Astrocyte of the spinal cord (primary cell): ENCODE measurements at regions not wholly inside any gene's neighbourhood (a gene's known extent, or its start where the extent isn't known, plus 50 kb on each side); places are given as distances from the start of the nearest gene placed in this dataset.

ENCODE experiments used
- DNase-seq: peaks from one replicate; pipeline ENCODE4 v3.0.0; 2011; ENCODE audit warnings: low read depth, low spot score
- H3K4me3 ChIP-seq: 2 replicates; pipeline ENCODE4 v1.5.1; 2011; ENCODE audit warnings: low read depth, mild to moderate bottlenecking, low read length, moderate library complexity
- in situ Hi-C: cut with HindIII; loops from 2 replicates; pipeline ENCODE4 v1.10.0; 2017; ENCODE audit warnings: low sequenced_read_pairs
- TF ChIP-seq, protein P1 (sequence below): IDR thresholded peaks from 2 replicates; pipeline ENCODE4 v1.5.1; 2012; ENCODE audit warnings: low read depth, mild to moderate bottlenecking, low read length, inconsistent platforms

DNA sequence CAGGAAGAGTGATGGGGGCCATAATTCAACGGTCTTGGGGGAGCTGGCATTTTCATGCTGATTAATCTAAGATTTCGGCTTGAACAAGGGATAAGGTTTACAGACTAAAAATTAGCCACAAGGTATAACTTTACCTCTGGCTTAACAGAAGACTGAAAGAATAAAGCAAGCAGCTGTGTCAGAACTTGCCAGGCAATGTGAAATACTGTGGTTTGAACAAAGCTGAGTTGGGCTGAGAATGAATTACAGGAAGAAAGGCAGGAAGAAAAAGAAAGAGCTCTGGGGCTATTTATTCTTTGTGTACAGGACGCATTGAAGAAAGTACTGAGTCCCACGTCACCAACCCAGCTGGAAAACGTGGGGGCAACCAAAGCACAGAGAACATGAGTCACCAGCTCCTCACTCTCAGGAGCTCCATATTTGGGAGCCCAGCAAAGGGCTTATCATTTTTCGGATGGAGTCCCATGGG lies 121.5 kb upstream of the NEDD9 start:
- no peak overlapping the region for H3K4me3 ChIP-seq
- TF ChIP-seq, protein P1, sequence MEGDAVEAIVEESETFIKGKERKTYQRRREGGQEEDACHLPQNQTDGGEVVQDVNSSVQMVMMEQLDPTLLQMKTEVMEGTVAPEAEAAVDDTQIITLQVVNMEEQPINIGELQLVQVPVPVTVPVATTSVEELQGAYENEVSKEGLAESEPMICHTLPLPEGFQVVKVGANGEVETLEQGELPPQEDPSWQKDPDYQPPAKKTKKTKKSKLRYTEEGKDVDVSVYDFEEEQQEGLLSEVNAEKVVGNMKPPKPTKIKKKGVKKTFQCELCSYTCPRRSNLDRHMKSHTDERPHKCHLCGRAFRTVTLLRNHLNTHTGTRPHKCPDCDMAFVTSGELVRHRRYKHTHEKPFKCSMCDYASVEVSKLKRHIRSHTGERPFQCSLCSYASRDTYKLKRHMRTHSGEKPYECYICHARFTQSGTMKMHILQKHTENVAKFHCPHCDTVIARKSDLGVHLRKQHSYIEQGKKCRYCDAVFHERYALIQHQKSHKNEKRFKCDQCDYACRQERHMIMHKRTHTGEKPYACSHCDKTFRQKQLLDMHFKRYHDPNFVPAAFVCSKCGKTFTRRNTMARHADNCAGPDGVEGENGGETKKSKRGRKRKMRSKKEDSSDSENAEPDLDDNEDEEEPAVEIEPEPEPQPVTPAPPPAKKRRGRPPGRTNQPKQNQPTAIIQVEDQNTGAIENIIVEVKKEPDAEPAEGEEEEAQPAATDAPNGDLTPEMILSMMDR: no peak
- in situ Hi-C loops: no loop called here
- peak; percentile 90 for DNase-seq

DNA sequence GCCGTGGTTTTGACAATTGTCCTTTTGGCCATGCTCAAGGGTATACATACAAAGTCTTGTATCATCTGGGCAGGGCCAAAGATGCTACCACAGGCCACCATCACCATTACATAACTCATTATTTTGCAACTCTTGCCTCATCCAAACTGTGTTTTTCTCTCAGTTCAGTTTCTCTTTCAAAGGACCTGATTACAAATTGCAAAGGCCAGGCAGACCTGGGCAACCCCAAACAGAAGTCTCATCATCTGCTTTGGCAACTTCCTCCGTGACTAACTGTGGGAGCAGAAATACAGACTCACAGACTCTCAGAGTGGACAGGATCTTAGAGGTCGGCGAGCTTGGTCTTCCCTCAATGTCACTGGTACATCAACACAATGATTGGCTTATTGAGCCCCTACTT lies 117.8 kb upstream of the NEDD9 start:
- TF ChIP-seq, protein P1: no peak

DNA sequence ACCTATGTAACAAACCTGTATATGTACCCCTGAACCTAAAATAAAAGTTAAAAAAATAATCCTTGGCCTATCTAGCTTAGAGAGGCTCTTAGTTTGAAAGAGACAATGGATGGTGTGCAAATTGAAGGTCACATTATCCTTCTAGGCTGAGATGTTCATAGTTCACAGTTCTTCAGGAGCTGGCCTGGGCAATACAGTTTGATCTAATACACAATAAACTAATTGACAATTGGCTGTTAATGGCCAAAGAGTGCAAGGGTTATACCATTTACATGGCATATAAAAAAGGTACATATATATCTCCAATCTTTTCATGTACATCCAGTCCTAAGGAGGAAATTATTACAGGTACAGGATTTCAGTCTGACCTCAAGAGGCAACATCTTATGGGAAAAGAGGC lies 117.4 kb upstream of the NEDD9 start:
- in situ Hi-C loops: no loop called here
- TF ChIP-seq, protein P1: no peak
- no peak for DNase-seq
- H3K4me3 ChIP-seq: no peak overlapping the region

More for the DNA sequence above, 117.8 kb upstream of the NEDD9 start:
- in situ Hi-C loops: no loop called here
- H3K4me3 ChIP-seq: no peak overlapping the region
- DNase-seq: no peak

DNA sequence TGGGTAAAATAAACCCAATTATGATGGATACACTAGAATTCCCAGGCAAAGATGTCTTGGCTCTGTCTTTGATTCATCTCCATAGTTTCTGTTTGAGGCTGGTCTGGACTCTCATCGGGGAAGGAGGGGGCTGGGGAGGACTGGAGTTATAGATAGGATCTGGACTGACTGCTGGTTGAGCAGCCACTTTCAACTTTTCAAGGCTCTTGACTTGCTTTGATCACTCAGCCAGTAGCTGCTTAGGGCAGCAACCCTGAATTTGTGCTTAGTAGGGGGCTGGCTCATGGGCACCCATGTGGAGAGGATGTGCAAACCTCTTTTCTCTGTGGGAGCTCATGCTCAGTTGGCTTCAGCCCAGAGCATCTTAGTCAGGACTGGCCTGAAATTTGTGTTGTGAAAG lies 114.0 kb upstream of the NEDD9 start:
- in situ Hi-C loops: no loop called here
- TF ChIP-seq, protein P1: no peak
- no peak overlapping the region for H3K4me3 ChIP-seq
- DNase-seq: no peak

DNA sequence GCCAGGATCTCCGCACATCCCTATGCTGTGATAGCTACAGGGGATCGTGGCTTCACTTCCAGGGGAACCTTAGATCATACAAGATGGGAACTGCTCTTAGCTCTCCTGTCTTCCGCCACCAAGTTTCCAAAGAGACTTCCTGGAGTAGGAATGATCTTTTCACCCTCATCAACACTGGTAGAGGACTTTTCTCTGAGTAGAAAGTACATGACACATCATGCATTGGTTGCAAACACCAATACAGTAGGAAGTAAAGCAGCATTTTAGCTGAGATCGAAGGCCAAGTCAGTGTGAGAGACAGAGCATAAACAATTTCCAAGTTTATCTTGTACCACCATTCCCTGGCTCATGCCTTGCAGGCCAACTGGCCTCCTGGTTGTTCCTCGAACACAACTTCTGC lies 113.1 kb upstream of the NEDD9 start:
- DNase-seq: no peak
- in situ Hi-C loops: no loop called here
- H3K4me3 ChIP-seq: no peak overlapping the region
- TF ChIP-seq, protein P1: no peak

DNA sequence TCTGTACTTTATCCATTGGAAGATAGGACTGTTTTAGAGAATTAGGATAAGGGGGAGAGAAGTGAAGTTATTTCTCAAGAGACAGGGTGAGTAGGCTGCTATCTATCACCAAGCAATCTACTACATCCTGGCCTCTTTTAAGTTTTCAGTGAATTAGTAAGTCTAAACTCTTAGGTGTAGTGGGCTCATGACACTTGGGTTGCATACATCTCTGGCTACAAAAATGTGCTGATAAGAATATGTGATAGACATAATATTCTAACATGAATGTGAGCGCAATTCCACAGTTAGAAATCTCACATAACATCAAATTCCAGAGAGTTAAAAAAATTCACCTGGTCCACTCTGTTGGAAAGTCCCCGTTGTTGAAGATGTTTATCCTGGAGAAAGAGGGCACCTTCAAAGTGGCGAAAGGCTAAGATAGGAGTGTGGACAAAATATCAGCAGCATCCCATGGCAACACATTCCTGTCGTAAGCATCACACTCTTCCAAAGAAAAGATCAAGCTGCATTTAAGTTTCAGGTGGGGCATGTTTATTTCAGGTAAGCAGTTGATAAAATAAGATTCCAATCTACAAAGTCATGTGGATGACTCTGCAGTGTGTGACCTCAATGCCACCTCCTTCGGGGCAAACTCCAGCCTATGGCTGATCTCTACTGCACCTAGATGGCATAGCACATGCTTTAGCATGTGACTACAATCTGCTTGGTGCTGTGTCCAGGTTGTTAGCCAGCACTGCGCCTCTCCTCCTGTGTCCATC lies 111.7 kb upstream of the NEDD9 start:
- in situ Hi-C loops: no loop called here
- TF ChIP-seq, protein P1: no peak
- DNase-seq: no peak
- H3K4me3 ChIP-seq: no peak overlapping the region
